GM12892 (cell line): ENCODE measurements at regions not wholly inside any gene's neighbourhood (a gene's known extent, or its start where the extent isn't known, plus 50 kb on each side); places are given as distances from the start of the nearest gene placed in this dataset.

Source experiments
- POLR2A ChIP-seq: IDR thresholded peaks from 2 replicates; pipeline ENCODE4 v1.6.1; 2011; ENCODE audit warnings: low read depth, low read length, control low read depth
- POLR2AphosphoS5 ChIP-seq: IDR thresholded peaks from 2 replicates; pipeline ENCODE4 v1.6.1; 2011; ENCODE audit warnings: low read depth, low read length, control low read depth
- TAF1 ChIP-seq: IDR thresholded peaks from 2 replicates; pipeline ENCODE4 v1.6.1; 2011; ENCODE audit warnings: low read depth, mild to moderate bottlenecking, control low read depth, low read length, borderline replicate concordance

- TF ChIP-seq POLR2AphosphoS5 (no peak), TAF1 (no peak), POLR2A (no peak)
Measured at GRCh38 chr3:111260878-111261277, 189.3 kb downstream of the NECTIN3 start.
